Left lobe of liver (tissue), 2 donors: ENCODE measurements at regions not wholly inside any gene's neighbourhood (a gene's known extent, or its start where the extent isn't known, plus 50 kb on each side); places are given as distances from the start of the nearest gene placed in this dataset.

Experiments
- ATAC-seq: fragments of 200-7000 bp; cut with Tn5 transposase; one replicate; pipeline ENCODE4 v1.9.1; 2020; ENCODE audit warnings: mild to moderate bottlenecking, moderate library complexity
- DNase-seq: peaks from one replicate; pipeline ENCODE4 v3.0.0-alpha.2; 2020; ENCODE audit warnings: low spot score
- donor health status: DM: no; HTN: no; CAD: no; lungs with moderate emphysema.
- donor health status: DM: no; HTN: yes; CAD: no.

- no peak for ATAC-seq
- DNase-seq = no peak
Observed at GRCh38 chr11:30811226-30811755, 225.1 kb upstream of the MPPED2 start.

GRCh38 chr11:30810116-30810515 is 224.0 kb upstream of the MPPED2 start:
- no peak for ATAC-seq
- DNase-seq = no peak

- ATAC-seq (peak; percentile 81), DNase-seq (peak; percentile 51)
Observed at GRCh38 chr11:30801357-30801756, 215.2 kb upstream of the MPPED2 start.

GRCh38 chr11:30800904-30801303 is 214.8 kb upstream of the MPPED2 start:
- ATAC-seq (peak; percentile 71), DNase-seq (no peak)

- DNase-seq (no peak), ATAC-seq (peak; percentile 63)
Observed at GRCh38 chr11:30798547-30799236, 212.5 kb upstream of the MPPED2 start.

GRCh38 chr11:30789270-30789669 is 203.1 kb upstream of the MPPED2 start:
- no peak for ATAC-seq
- DNase-seq = no peak

- ATAC-seq = no peak
- no peak for DNase-seq
Observed at GRCh38 chr11:30788849-30789248, 202.7 kb upstream of the MPPED2 start.

GRCh38 chr11:30786256-30787110 is 200.3 kb upstream of the MPPED2 start:
- ATAC-seq (peak; percentile 89), DNase-seq (no peak)

GRCh38 chr11:30778596-30778995 is 192.4 kb upstream of the MPPED2 start:
- no peak for ATAC-seq
- no peak for DNase-seq

GRCh38 chr11:30775233-30775522 is 189.0 kb upstream of the MPPED2 start:
- no peak for ATAC-seq

GRCh38 chr11:30774496-30775232 is 188.5 kb upstream of the MPPED2 start:
- no peak for DNase-seq

More at GRCh38 chr11:30775233-30775522, 189.0 kb upstream of the MPPED2 start:
- no peak for DNase-seq

GRCh38 chr11:30772908-30773307 is 186.8 kb upstream of the MPPED2 start:
- DNase-seq = no peak
- no peak for ATAC-seq

More at GRCh38 chr11:30774496-30775232, 188.5 kb upstream of the MPPED2 start:
- no peak for ATAC-seq

GRCh38 chr11:30763951-30764350 is 177.8 kb upstream of the MPPED2 start:
- no peak for DNase-seq
- no peak for ATAC-seq

- no peak for DNase-seq
Observed at GRCh38 chr11:30762188-30762587, 176.0 kb upstream of the MPPED2 start.

GRCh38 chr11:30760345-30760744 is 174.2 kb upstream of the MPPED2 start:
- DNase-seq = no peak
- no peak for ATAC-seq

More at GRCh38 chr11:30762188-30762587, 176.0 kb upstream of the MPPED2 start:
- no peak for ATAC-seq

- DNase-seq = no peak
- ATAC-seq = no peak
Observed at GRCh38 chr11:30758946-30759504, 172.9 kb upstream of the MPPED2 start.

- ATAC-seq = no peak
- no peak for DNase-seq
Observed at GRCh38 chr11:30758518-30758917, 172.4 kb upstream of the MPPED2 start.

- ATAC-seq (no peak), DNase-seq (no peak)
Observed at GRCh38 chr11:30758012-30758411, 171.9 kb upstream of the MPPED2 start.

GRCh38 chr11:30753994-30754393 is 167.8 kb upstream of the MPPED2 start:
- no peak for ATAC-seq
- DNase-seq = no peak

GRCh38 chr11:30753504-30753903 is 167.4 kb upstream of the MPPED2 start:
- ATAC-seq (no peak), DNase-seq (no peak)

GRCh38 chr11:30749268-30749667 is 163.1 kb upstream of the MPPED2 start:
- DNase-seq = no peak
- ATAC-seq = no peak
